ENCODE measurements at regions not wholly inside any gene's neighbourhood (a gene's known extent, or its start where the extent isn't known, plus 50 kb on each side); places are given as distances from the start of the nearest gene placed in this dataset.

GRCh38 chr10:52666931-52667330 is 105.7 kb downstream of the MBL2 start:
- intact Hi-C loops (cut with DNase I), result no loop called here
- no peak for TF ChIP-seq CTCF (IDR thresholded peaks at IDR 0.05)
- TF ChIP-seq POLR2AphosphoS5 (IDR thresholded peaks at IDR 0.05; ENCODE audit: insufficient read depth in 1 of 2, low read depth in 1 of 2), result no peak
- TF ChIP-seq POLR2A (IDR thresholded peaks at IDR 0.05), result no peak
- no peaks in the 10 kb centered on the region for H3K4me1 ChIP-seq
- no peaks in the 10 kb centered on the region for H3K36me3 ChIP-seq
- H3K4me3 ChIP-seq, result no peak overlapping the region
- no peak for DNase-seq (ENCODE audit: extremely low spot score in 2 of 2)
- no peaks in the 10 kb centered on the region for H3K9me3 ChIP-seq
- no peak overlapping the region for H3K27ac ChIP-seq
- no peaks in the 10 kb centered on the region for H3K27me3 ChIP-seq

- H3K27ac ChIP-seq, result no peak overlapping the region
- no peaks in the 10 kb centered on the region for H3K27me3 ChIP-seq
- TF ChIP-seq POLR2A (IDR thresholded peaks at IDR 0.05), result no peak
- no peak for TF ChIP-seq POLR2AphosphoS5 (IDR thresholded peaks at IDR 0.05; ENCODE audit: insufficient read depth in 1 of 2, low read depth in 1 of 2)
- TF ChIP-seq CTCF (IDR thresholded peaks at IDR 0.05), result no peak
- intact Hi-C loops (cut with DNase I), result no loop called here
- H3K36me3 ChIP-seq, result no peaks in the 10 kb centered on the region
- no peak for DNase-seq (ENCODE audit: extremely low spot score in 2 of 2)
- H3K9me3 ChIP-seq, result no peaks in the 10 kb centered on the region
- no peak overlapping the region for H3K4me3 ChIP-seq
- H3K4me1 ChIP-seq, result no peaks in the 10 kb centered on the region
Observed at GRCh38 chr10:52668024-52668423, 104.6 kb downstream of the MBL2 start.

GRCh38 chr10:52672880-52673279 is 99.7 kb downstream of the MBL2 start:
- no peaks in the 10 kb centered on the region for H3K27me3 ChIP-seq
- no peak overlapping the region for H3K4me3 ChIP-seq
- H3K27ac ChIP-seq, result no peak overlapping the region
- no peak for TF ChIP-seq CTCF (IDR thresholded peaks at IDR 0.05)
- no peak for TF ChIP-seq POLR2A (IDR thresholded peaks at IDR 0.05)
- TF ChIP-seq POLR2AphosphoS5 (IDR thresholded peaks at IDR 0.05; ENCODE audit: insufficient read depth in 1 of 2, low read depth in 1 of 2), result no peak
- H3K4me1 ChIP-seq, result no peaks in the 10 kb centered on the region
- H3K36me3 ChIP-seq, result no peaks in the 10 kb centered on the region
- intact Hi-C loops (cut with DNase I), result no loop called here
- no peak for DNase-seq (ENCODE audit: extremely low spot score in 2 of 2)
- H3K9me3 ChIP-seq, result no peaks in the 10 kb centered on the region

GRCh38 chr10:52673468-52673867 is 99.1 kb downstream of the MBL2 start:
- no peak for DNase-seq (ENCODE audit: extremely low spot score in 2 of 2)
- H3K36me3 ChIP-seq, result no peaks in the 10 kb centered on the region
- H3K27me3 ChIP-seq, result no peaks in the 10 kb centered on the region
- intact Hi-C loops (cut with DNase I), result no loop called here
- no peaks in the 10 kb centered on the region for H3K9me3 ChIP-seq
- TF ChIP-seq CTCF (IDR thresholded peaks at IDR 0.05), result no peak
- TF ChIP-seq POLR2A (IDR thresholded peaks at IDR 0.05), result no peak
- no peak overlapping the region for H3K4me3 ChIP-seq
- no peaks in the 10 kb centered on the region for H3K4me1 ChIP-seq
- H3K27ac ChIP-seq, result no peak overlapping the region

DNA sequence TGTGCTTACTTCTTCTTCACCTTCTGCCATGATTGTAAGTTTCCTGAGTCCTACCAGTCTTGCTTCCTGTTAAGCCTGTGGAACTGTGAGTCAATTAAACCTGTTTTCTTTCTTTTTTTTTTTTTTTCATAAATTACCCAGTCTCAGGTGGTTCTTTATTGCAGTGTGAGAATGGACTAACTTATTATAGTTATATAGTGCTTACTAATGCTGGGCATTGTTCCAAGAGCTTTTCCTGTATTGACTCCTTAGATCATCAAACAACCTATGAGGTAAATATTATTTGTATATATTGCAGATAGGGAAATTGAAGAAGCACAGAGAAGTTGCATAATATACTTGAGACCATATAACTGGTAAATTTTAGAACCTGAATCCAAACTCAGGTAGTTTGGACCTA is 98.1 kb downstream of the MBL2 start:
- DNase-seq (ENCODE audit: extremely low spot score in 2 of 2), result no peak
- no peaks in the 10 kb centered on the region for H3K36me3 ChIP-seq
- H3K9me3 ChIP-seq, result no peaks in the 10 kb centered on the region
- intact Hi-C loops (cut with DNase I), result no loop called here
- TF ChIP-seq CTCF (IDR thresholded peaks at IDR 0.05) (no peak), POLR2AphosphoS5 (IDR thresholded peaks at IDR 0.05; ENCODE audit: insufficient read depth in 1 of 2, low read depth in 1 of 2) (no peak), POLR2A (IDR thresholded peaks at IDR 0.05) (no peak)
- H3K4me3 ChIP-seq, result no peak overlapping the region
- no peaks in the 10 kb centered on the region for H3K27me3 ChIP-seq
- H3K4me1 ChIP-seq, result no peaks in the 10 kb centered on the region
- H3K27ac ChIP-seq, result no peak overlapping the region

Data from vagina (tissue), 2 donors.